Astrocyte (in vitro differentiated cells and primary cell): ENCODE measurements at regions not wholly inside any gene's neighbourhood (a gene's known extent, or its start where the extent isn't known, plus 50 kb on each side); places are given as distances from the start of the nearest gene placed in this dataset.

ENCODE experiments used
- DNase-seq: peaks from one replicate; pipeline ENCODE4 v3.0.0-alpha.2; 2010; ENCODE audit warnings: low read depth
- FAIRE-seq: peaks from 2 replicates; lab custom pipeline; 2011; peaks lifted over from hg19 to GRCh38; lab: Jason Lieb, UNC
- H2AFZ ChIP-seq: 2 replicates; pipeline ENCODE4 v1.6.0; 2012; ENCODE audit warnings: low read depth, low read length, inconsistent platforms
- H3K27ac ChIP-seq: 2 replicates; pipeline ENCODE4 v1.5.1; 2011; ENCODE audit warnings: low read depth, low read length, inconsistent platforms
- H3K27me3 ChIP-seq: 2 replicates; pipeline ENCODE4 v1.6.0; 2011; ENCODE audit warnings: low read length, inconsistent platforms; ENCODE audit not compliant: insufficient read depth
- H3K36me3 ChIP-seq: 2 replicates; pipeline ENCODE4 v1.5.1; 2011; ENCODE audit warnings: low read length, inconsistent platforms; ENCODE audit not compliant: insufficient read depth
- H3K4me1 ChIP-seq: 2 replicates; pipeline ENCODE4 v1.5.1; 2011; ENCODE audit warnings: low read length, inconsistent platforms; ENCODE audit not compliant: insufficient read depth
- H3K4me2 ChIP-seq: 2 replicates; pipeline ENCODE4 v1.6.0; 2012; ENCODE audit warnings: low read length, inconsistent platforms
- H3K4me3 ChIP-seq: 2 replicates; pipeline ENCODE4 v1.5.1; 2011; ENCODE audit warnings: low read depth, mild to moderate bottlenecking, low read length, inconsistent platforms; ENCODE audit not compliant: insufficient read depth
- H3K79me2 ChIP-seq: 2 replicates; pipeline ENCODE4 v1.6.0; 2012; ENCODE audit warnings: mild to moderate bottlenecking, low read length, inconsistent platforms; ENCODE audit not compliant: insufficient read depth
- H3K9ac ChIP-seq: 2 replicates; pipeline ENCODE4 v1.6.0; 2012; ENCODE audit warnings: mild to moderate bottlenecking, low read length, inconsistent platforms
- H3K9me3 ChIP-seq: 2 replicates; pipeline ENCODE4 v1.5.1; 2012; ENCODE audit warnings: low read depth, mild to moderate bottlenecking, low read length, inconsistent platforms; ENCODE audit not compliant: insufficient read depth
- H4K20me1 ChIP-seq: 2 replicates; pipeline ENCODE4 v1.6.0; 2012; ENCODE audit warnings: low read length, inconsistent platforms; ENCODE audit not compliant: insufficient read depth
- H3K27ac Mint-ChIP-seq: one replicate; pipeline ENCODE4 v1.8.0; 2021; ENCODE audit warnings: mild to moderate bottlenecking, mixed read lengths; ENCODE audit not compliant: unreplicated experiment
- H3K27me3 Mint-ChIP-seq: one replicate; pipeline ENCODE4 v1.8.0; 2021; ENCODE audit warnings: low read depth, mixed read lengths; ENCODE audit not compliant: unreplicated experiment
- H3K36me3 Mint-ChIP-seq: one replicate; pipeline ENCODE4 v1.8.0; 2021; ENCODE audit warnings: low read depth, mixed read lengths; ENCODE audit not compliant: unreplicated experiment
- H3K4me1 Mint-ChIP-seq: one replicate; pipeline ENCODE4 v1.8.0; 2021; ENCODE audit warnings: low read depth, mixed read lengths; ENCODE audit not compliant: unreplicated experiment
- H3K4me3 Mint-ChIP-seq: one replicate; pipeline ENCODE4 v1.8.0; 2021; ENCODE audit warnings: mild to moderate bottlenecking, moderate library complexity, mixed read lengths; ENCODE audit not compliant: unreplicated experiment
- H3K9me3 Mint-ChIP-seq: one replicate; pipeline ENCODE4 v1.8.0; 2021; ENCODE audit warnings: mild to moderate bottlenecking, mixed read lengths; ENCODE audit not compliant: unreplicated experiment
- CTCF ChIP-seq: IDR thresholded peaks from 2 replicates; pipeline ENCODE4 v1.5.1; 2011; ENCODE audit warnings: low read depth, mild to moderate bottlenecking, inconsistent platforms, low read length, moderate library complexity; ENCODE audit not compliant: insufficient read depth
- EZH2 ChIP-seq: IDR thresholded peaks from 2 replicates; pipeline ENCODE4 v1.6.1; 2012; ENCODE audit warnings: mild to moderate bottlenecking, low read length, inconsistent platforms; ENCODE audit not compliant: insufficient read depth

GRCh38 chrX:21153033-21153432 is 221.2 kb upstream of the CNKSR2 start:
- H3K27ac Mint-ChIP-seq = no peak overlapping the region
- no peak overlapping the region for H3K27ac ChIP-seq
- FAIRE-seq = no peak

GRCh38 chrX:21153503-21153902 is 220.7 kb upstream of the CNKSR2 start:
- Histone ChIP-seq H3K79me2 (no peaks in the 10 kb centered on the region), H4K20me1 (no peaks in the 10 kb centered on the region), H3K27me3 (no peaks in the 10 kb centered on the region), H3K27ac (no peak overlapping the region), H3K36me3 (no peaks in the 10 kb centered on the region), H3K9me3 (no peaks in the 10 kb centered on the region), H3K4me1 (no peaks in the 10 kb centered on the region), H3K4me3 (no peak overlapping the region), H3K4me2 (peak overlapping the region; percentile 25), H3K9ac (no peak overlapping the region), H2AFZ (no peak overlapping the region)
- FAIRE-seq (no peak), DNase-seq (peak; percentile 37)
- Mint-ChIP-seq H3K36me3 (no peaks in the 10 kb centered on the region), H3K9me3 (no peaks in the 10 kb centered on the region), H3K4me1 (peaks cover 26% of the 10 kb centered on the region), H3K27ac (peak overlapping the region; percentile 84), H3K4me3 (no peak overlapping the region), H3K27me3 (no peaks in the 10 kb centered on the region)
- TF ChIP-seq CTCF (no peak), EZH2 (no peak)

More at GRCh38 chrX:21153033-21153432, 221.2 kb upstream of the CNKSR2 start:
- Histone ChIP-seq H4K20me1 (no peaks in the 10 kb centered on the region), H3K4me2 (no peak overlapping the region), H3K9me3 (no peaks in the 10 kb centered on the region), H3K4me1 (no peaks in the 10 kb centered on the region), H3K4me3 (no peak overlapping the region), H3K36me3 (no peaks in the 10 kb centered on the region), H3K27me3 (no peaks in the 10 kb centered on the region), H3K79me2 (no peaks in the 10 kb centered on the region), H2AFZ (no peak overlapping the region), H3K9ac (no peak overlapping the region)
- H3K9me3 Mint-ChIP-seq = no peaks in the 10 kb centered on the region
- H3K36me3 Mint-ChIP-seq = no peaks in the 10 kb centered on the region
- no peak for TF ChIP-seq EZH2
- no peak for TF ChIP-seq CTCF
- peaks cover 26% of the 10 kb centered on the region for H3K4me1 Mint-ChIP-seq
- no peak for DNase-seq
- H3K4me3 Mint-ChIP-seq = no peak overlapping the region
- no peaks in the 10 kb centered on the region for H3K27me3 Mint-ChIP-seq

GRCh38 chrX:21155916-21156315 is 218.3 kb upstream of the CNKSR2 start:
- Histone ChIP-seq H3K27me3 (no peaks in the 10 kb centered on the region), H3K4me2 (no peak overlapping the region), H3K4me1 (no peaks in the 10 kb centered on the region), H4K20me1 (no peaks in the 10 kb centered on the region), H3K36me3 (no peaks in the 10 kb centered on the region), H3K9me3 (no peaks in the 10 kb centered on the region), H2AFZ (no peak overlapping the region), H3K27ac (no peak overlapping the region), H3K4me3 (no peak overlapping the region), H3K79me2 (no peaks in the 10 kb centered on the region), H3K9ac (no peak overlapping the region)
- Mint-ChIP-seq H3K27me3 (no peaks in the 10 kb centered on the region), H3K36me3 (no peaks in the 10 kb centered on the region), H3K9me3 (no peaks in the 10 kb centered on the region), H3K27ac (peak overlapping the region; percentile 35), H3K4me3 (no peak overlapping the region), H3K4me1 (peaks cover 21% of the 10 kb centered on the region)
- no peak for DNase-seq
- TF ChIP-seq CTCF (no peak), EZH2 (no peak)
- peak; percentile 52 for FAIRE-seq
